Naive thymus-derived CD4-positive, alpha-beta T cell (primary cell): ENCODE measurements at regions not wholly inside any gene's neighbourhood (a gene's known extent, or its start where the extent isn't known, plus 50 kb on each side); places are given as distances from the start of the nearest gene placed in this dataset.

ENCODE experiments used
- ATAC-seq: fragments of 150-1000 bp; cut with Tn5 transposase; 2 replicates; pipeline ENCODE4 v1.10.0; 2021; ENCODE audit warnings: mild to moderate bottlenecking, moderate library complexity
- CTCF ChIA-PET: fragments of 350-600 bp; sonication (Branson Sonifier 250); formaldehyde crosslinking; loops from one replicate; lab custom pipeline; 2021; ENCODE audit warnings: antibody characterized with exemption; lab: Charles Lee
- POLR2A ChIA-PET: fragments of 350-600 bp; sonication (Branson Sonifier 250); formaldehyde crosslinking; loops from one replicate; lab custom pipeline; 2021; ENCODE audit warnings: antibody characterized with exemption, inconsistent platforms; lab: Charles Lee
- DNase-seq, 9 donors: peaks; one replicate each; pipeline versions ENCODE4 v3.0.0 to v3.0.0-alpha.2; 2020 to 2022; ENCODE audit warnings: mixed read lengths in 1 of 9
- H3K27ac ChIP-seq: one replicate; pipeline ENCODE4 v1.7.0; 2013; ENCODE audit warnings: mild to moderate bottlenecking, low read depth, low read length, moderate library complexity
- H3K27me3 ChIP-seq, 2 donors: one replicate each; pipeline ENCODE4 v1.7.0; 2013; ENCODE audit warnings: low read length in 2 of 2, mild to moderate bottlenecking in 2 of 2, moderate library complexity in 2 of 2; ENCODE audit not compliant: control insufficient read depth in 2 of 2, insufficient read depth in 2 of 2
- H3K36me3 ChIP-seq, 3 experiments: 1 replicate in 2 of 3; 2 replicates in 1 of 3; pipeline ENCODE4 v1.7.0; 2013; ENCODE audit warnings: low read length in 3 of 3, mild to moderate bottlenecking in 3 of 3, moderate library complexity in 1 of 3; ENCODE audit not compliant: insufficient read depth in 3 of 3, control insufficient read depth in 2 of 3
- H3K4me1 ChIP-seq, 2 donors: one replicate each; pipeline ENCODE4 v1.7.0; 2013; ENCODE audit warnings: low read length in 2 of 2, mild to moderate bottlenecking in 2 of 2, moderate library complexity in 1 of 2; ENCODE audit not compliant: control insufficient read depth in 2 of 2, insufficient read depth in 2 of 2
- H3K4me3 ChIP-seq: 2 replicates; pipeline ENCODE4 v1.7.0; 2013; ENCODE audit warnings: mild to moderate bottlenecking, low read length
- H3K9me3 ChIP-seq, 3 experiments: 1 replicate in 2 of 3; 2 replicates in 1 of 3; pipeline ENCODE4 v1.7.0; 2013; ENCODE audit warnings: low read length in 3 of 3; ENCODE audit not compliant: control insufficient read depth in 2 of 3
- H3K27ac Mint-ChIP-seq, 9 donors: one replicate each; pipeline ENCODE4 v1.8.0; 2020 to 2022; ENCODE audit warnings: mixed read lengths in 9 of 9, mild to moderate bottlenecking in 8 of 9, moderate library complexity in 5 of 9, inconsistent platforms in 2 of 9
- H3K27me3 Mint-ChIP-seq, 5 donors: one replicate each; pipeline ENCODE4 v1.8.0; 2021 to 2022; ENCODE audit warnings: mixed read lengths in 5 of 5, mild to moderate bottlenecking in 1 of 5
- H3K36me3 Mint-ChIP-seq, 5 donors: one replicate each; pipeline ENCODE4 v1.8.0; 2020 to 2022; ENCODE audit warnings: mixed read lengths in 5 of 5, mild to moderate bottlenecking in 3 of 5, inconsistent platforms in 1 of 5
- H3K4me1 Mint-ChIP-seq, 7 donors: one replicate each; pipeline ENCODE4 v1.8.0; 2020 to 2022; ENCODE audit warnings: mixed read lengths in 7 of 7, mild to moderate bottlenecking in 3 of 7, inconsistent platforms in 1 of 7
- H3K4me3 Mint-ChIP-seq, 10 donors: one replicate each; pipeline ENCODE4 v1.8.0; 2020 to 2022; ENCODE audit warnings: mild to moderate bottlenecking in 10 of 10, mixed read lengths in 10 of 10, moderate library complexity in 6 of 10, inconsistent platforms in 2 of 10
- H3K9me3 Mint-ChIP-seq, 11 donors: one replicate each; pipeline ENCODE4 v1.8.0; 2020 to 2022; ENCODE audit warnings: mixed read lengths in 11 of 11, mild to moderate bottlenecking in 4 of 11, inconsistent platforms in 1 of 11, moderate library complexity in 1 of 11
- intact Hi-C, 2 donors: fragments of 100-400 bp; cut with micrococcal nuclease; formaldehyde crosslinking; loops; one replicate each; pipeline ENCODE4 v1.15.1; 2023

DNA sequence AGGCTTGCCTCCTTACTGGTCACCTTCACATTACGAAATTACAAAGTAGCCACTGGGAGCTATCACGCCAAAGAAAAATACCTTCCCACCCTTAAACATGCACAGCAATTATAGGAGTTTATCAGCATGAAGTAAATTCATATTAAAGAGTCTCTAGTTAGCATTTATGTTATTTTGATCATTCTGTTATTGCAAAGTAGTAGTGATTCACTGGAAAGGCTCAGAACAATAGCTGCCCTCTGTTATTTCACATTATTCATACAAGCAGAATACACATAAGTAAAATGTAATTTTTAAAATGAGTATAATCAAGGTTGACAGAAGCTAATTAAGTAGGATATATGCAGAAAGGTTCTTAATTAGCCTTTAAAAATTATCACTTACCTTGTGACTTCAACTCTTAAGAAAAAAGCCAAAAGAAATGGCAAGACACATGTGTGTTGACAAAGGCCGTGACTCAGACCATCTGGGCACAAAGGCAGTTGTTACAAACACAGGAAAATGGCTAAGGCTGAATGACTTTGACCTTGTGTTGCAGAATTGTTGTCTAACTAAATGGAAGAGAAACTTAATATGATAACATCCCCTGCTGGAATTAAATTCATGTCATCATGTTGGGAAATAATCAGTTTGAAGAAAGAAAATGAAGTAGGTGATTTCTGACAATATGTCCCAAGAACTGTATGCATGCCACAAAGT, 108.3 kb downstream of the ARL6IP6 start:
- Histone ChIP-seq H3K4me3 (no peak overlapping the region), H3K9me3 (no peaks in the 10 kb centered on the region), H3K27me3 (no peaks in the 10 kb centered on the region), H3K27ac (no peak overlapping the region), H3K4me1 (no peaks in the 10 kb centered on the region), H3K36me3 (no peaks in the 10 kb centered on the region)
- POLR2A ChIA-PET, result no interaction called here
- peaks cover 0 to 5% (median 0%) of the 10 kb centered on the region in 5 donors for H3K27me3 Mint-ChIP-seq
- intact Hi-C loops, result no loop called here
- ATAC-seq (no peak), DNase-seq (no peak)
- CTCF ChIA-PET, result no interaction called here
- no peaks in the 10 kb centered on the region for H3K4me1 Mint-ChIP-seq
- H3K27ac Mint-ChIP-seq, result no peak overlapping the region
- no peaks in the 10 kb centered on the region for H3K9me3 Mint-ChIP-seq
- no peak overlapping the region for H3K4me3 Mint-ChIP-seq
- H3K36me3 Mint-ChIP-seq, result no peaks in the 10 kb centered on the region

DNA sequence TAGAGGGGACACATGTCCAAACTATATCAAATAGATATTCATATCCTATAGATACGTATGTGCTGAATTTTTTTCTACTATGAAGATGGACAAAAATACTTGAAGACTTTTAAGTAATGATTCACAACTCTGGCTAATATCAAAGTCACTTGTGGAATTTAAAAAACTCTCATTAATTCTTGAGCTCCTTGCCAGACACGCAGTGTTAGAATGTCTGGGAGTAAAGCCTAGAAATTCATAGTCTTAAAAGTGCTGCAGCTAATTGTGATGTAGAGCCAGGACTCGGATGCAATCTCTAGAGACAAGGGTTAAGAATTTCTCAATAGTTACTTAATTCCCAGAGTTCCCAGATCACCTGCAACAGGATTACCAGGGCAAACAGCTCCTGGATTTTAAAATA, 107.4 kb downstream of the ARL6IP6 start:
- Histone ChIP-seq H3K4me1 (no peaks in the 10 kb centered on the region), H3K36me3 (no peaks in the 10 kb centered on the region), H3K27me3 (no peaks in the 10 kb centered on the region), H3K9me3 (no peaks in the 10 kb centered on the region), H3K27ac (no peak overlapping the region), H3K4me3 (no peak overlapping the region)
- POLR2A ChIA-PET, result no interaction called here
- no peak for ATAC-seq
- DNase-seq, result no peak
- Mint-ChIP-seq H3K27ac (no peak overlapping the region), H3K27me3 (peaks cover 0 to 5% (median 0%) of the 10 kb centered on the region in 5 donors), H3K4me3 (no peak overlapping the region), H3K4me1 (no peaks in the 10 kb centered on the region), H3K9me3 (no peaks in the 10 kb centered on the region), H3K36me3 (no peaks in the 10 kb centered on the region)
- intact Hi-C loops, result no loop called here
- CTCF ChIA-PET, result no interaction called here

DNA sequence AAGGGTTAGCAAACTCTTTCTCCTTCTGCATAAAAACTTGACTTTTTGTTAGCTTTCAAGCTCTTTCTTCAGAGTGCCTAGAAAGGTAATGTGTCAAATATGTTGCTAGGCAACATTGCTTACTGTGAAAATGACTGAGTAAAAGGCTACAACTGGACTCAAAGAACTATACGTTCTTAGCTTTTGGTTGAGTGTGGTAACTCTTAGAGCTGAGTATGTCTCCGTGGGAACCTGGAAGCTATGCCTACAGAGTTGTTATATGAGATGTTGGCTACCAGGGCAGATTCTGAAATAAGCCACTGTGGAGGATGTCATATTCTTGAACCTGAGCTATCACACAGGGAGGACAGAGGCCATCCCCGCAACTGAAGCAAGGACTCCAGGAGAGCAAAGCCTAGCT, 105.5 kb downstream of the ARL6IP6 start:
- H3K9me3 Mint-ChIP-seq, result no peaks in the 10 kb centered on the region
- no peaks in the 10 kb centered on the region for H3K36me3 Mint-ChIP-seq
- intact Hi-C loops, result no loop called here
- Histone ChIP-seq H3K4me3 (no peak overlapping the region), H3K27ac (no peak overlapping the region), H3K27me3 (no peaks in the 10 kb centered on the region), H3K36me3 (no peaks in the 10 kb centered on the region), H3K9me3 (no peaks in the 10 kb centered on the region), H3K4me1 (no peaks in the 10 kb centered on the region)
- CTCF ChIA-PET, result no interaction called here
- H3K4me1 Mint-ChIP-seq, result no peaks in the 10 kb centered on the region
- H3K27ac Mint-ChIP-seq, result no peak overlapping the region
- H3K27me3 Mint-ChIP-seq, result peaks cover 0 to 5% (median 4%) of the 10 kb centered on the region in 5 donors
- POLR2A ChIA-PET, result no interaction called here
- ATAC-seq (no peak), DNase-seq (no peak)
- H3K4me3 Mint-ChIP-seq, result no peak overlapping the region

DNA sequence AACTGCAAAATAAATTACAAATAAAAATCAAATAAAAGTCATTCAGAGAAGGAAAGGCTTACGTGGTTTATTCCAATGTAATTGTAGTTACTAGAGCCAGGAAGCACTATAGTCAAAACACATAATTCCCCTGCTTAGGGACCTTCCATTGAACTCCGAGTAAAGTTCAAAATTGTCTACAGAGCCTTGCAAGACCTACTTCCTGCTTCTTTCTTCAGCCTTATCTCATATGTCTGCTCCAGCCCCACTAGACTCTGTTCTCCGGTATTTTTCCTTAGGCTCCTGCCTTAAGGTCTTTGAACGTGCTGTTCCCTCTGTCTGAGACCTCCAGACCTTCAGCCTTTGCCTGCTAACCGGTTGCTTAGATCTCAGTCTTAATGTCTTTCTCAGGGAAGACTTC, 104.3 kb downstream of the ARL6IP6 start:
- H3K4me3 ChIP-seq, result no peak overlapping the region
- Mint-ChIP-seq H3K4me3 (no peak overlapping the region), H3K27ac (no peak overlapping the region), H3K9me3 (no peaks in the 10 kb centered on the region), H3K36me3 (no peaks in the 10 kb centered on the region), H3K4me1 (no peaks in the 10 kb centered on the region), H3K27me3 (peaks cover 0 to 8% (median 5%) of the 10 kb centered on the region in 5 donors)
- no peak for ATAC-seq
- no peaks in the 10 kb centered on the region for H3K9me3 ChIP-seq
- ChIA-PET POLR2A (no interaction called here), CTCF (no interaction called here)
- intact Hi-C loops, result no loop called here
- H3K36me3 ChIP-seq, result no peaks in the 10 kb centered on the region
- H3K27ac ChIP-seq, result no peak overlapping the region
- H3K27me3 ChIP-seq, result no peaks in the 10 kb centered on the region
- no peak for DNase-seq
- no peaks in the 10 kb centered on the region for H3K4me1 ChIP-seq

DNA sequence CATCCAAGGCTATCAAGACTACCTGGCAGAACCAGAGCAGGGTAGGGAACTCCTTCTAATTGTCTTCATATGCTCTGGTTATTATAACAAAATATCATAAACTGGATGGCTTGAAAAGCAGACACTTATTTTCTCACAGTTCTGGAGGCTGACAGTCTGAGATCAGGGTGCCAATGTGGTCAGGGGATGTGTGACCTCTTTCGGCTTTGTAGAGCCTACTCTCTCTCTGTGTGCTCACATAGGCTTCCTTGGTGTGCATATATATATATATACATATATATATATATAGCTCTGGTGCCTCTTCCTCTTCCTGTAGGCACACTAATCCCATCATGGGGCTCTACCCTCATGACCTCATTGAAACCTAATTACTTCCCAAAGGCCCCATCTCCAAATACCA, 101.6 kb downstream of the ARL6IP6 start:
- Histone ChIP-seq H3K36me3 (no peaks in the 10 kb centered on the region), H3K9me3 (no peaks in the 10 kb centered on the region), H3K4me3 (no peak overlapping the region), H3K27me3 (no peaks in the 10 kb centered on the region), H3K27ac (no peak overlapping the region), H3K4me1 (no peaks in the 10 kb centered on the region)
- ChIA-PET CTCF (no interaction called here), POLR2A (no interaction called here)
- H3K4me1 Mint-ChIP-seq, result no peaks in the 10 kb centered on the region
- H3K4me3 Mint-ChIP-seq, result no peak overlapping the region
- H3K27me3 Mint-ChIP-seq, result peaks cover 3 to 14% (median 11%) of the 10 kb centered on the region in 5 donors
- intact Hi-C loops, result no loop called here
- DNase-seq (no peak), ATAC-seq (no peak)
- H3K9me3 Mint-ChIP-seq, result peaks cover 0 to under 1% (median 0%) of the 10 kb centered on the region in 11 donors
- no peak overlapping the region for H3K27ac Mint-ChIP-seq
- H3K36me3 Mint-ChIP-seq, result no peaks in the 10 kb centered on the region

GRCh38 chr2:152815634-152816257, 97.3 kb downstream of the ARL6IP6 start:
- peaks cover 0 to 8% (median 6%) of the 10 kb centered on the region in 3 experiments for H3K9me3 ChIP-seq
- intact Hi-C loops, result no loop called here
- ChIA-PET CTCF (no interaction called here), POLR2A (no interaction called here)
- no peaks in the 10 kb centered on the region for H3K27me3 ChIP-seq
- peaks cover 0 to 15% (median 0%) of the 10 kb centered on the region in 5 donors for H3K36me3 Mint-ChIP-seq
- ATAC-seq (no peak), DNase-seq (no peak)
- H3K27me3 Mint-ChIP-seq, result peaks cover 3 to 36% (median 16%) of the 10 kb centered on the region in 5 donors
- no peak overlapping the region for H3K4me3 ChIP-seq
- no peaks in the 10 kb centered on the region for H3K36me3 ChIP-seq
- no peaks in the 10 kb centered on the region for H3K4me1 ChIP-seq
- peaks cover 7 to 30% (median 12%) of the 10 kb centered on the region in 11 donors for H3K9me3 Mint-ChIP-seq
- H3K4me1 Mint-ChIP-seq, result peaks cover 0 to 9% (median 0%) of the 10 kb centered on the region in 7 donors
- H3K27ac Mint-ChIP-seq, result no peak overlapping the region
- no peak overlapping the region for H3K4me3 Mint-ChIP-seq
- no peak overlapping the region for H3K27ac ChIP-seq
